Cardiac muscle cell (in vitro differentiated cells and primary cell): ENCODE measurements at regions not wholly inside any gene's neighbourhood (a gene's known extent, or its start where the extent isn't known, plus 50 kb on each side); places are given as distances from the start of the nearest gene placed in this dataset.
A peak's percentile ranks its signal among the peaks of the same experiment; 100 is the strongest.

Experiments used
- DNase-seq, 2 donors: peaks; one replicate each; pipeline versions ENCODE4 v3.0.0 to v3.0.0-alpha.2; 2010 to 2017; ENCODE audit warnings: low read depth in 1 of 2, low spot score in 1 of 2
- H3K27ac ChIP-seq: fragments of 200-600 bp; sonication (generic); 2 replicates; pipeline ENCODE4 v1.5.1; 2016
- H3K27me3 ChIP-seq: fragments of 200-600 bp; sonication (generic); 2 replicates; pipeline ENCODE4 v1.6.0; 2016; ENCODE audit warnings: control low read depth
- H3K36me3 ChIP-seq: fragments of 200-600 bp; sonication (generic); 2 replicates; pipeline ENCODE4 v1.5.1; 2016; ENCODE audit warnings: control low read depth
- H3K4me1 ChIP-seq: fragments of 200-600 bp; sonication (generic); 2 replicates; pipeline ENCODE4 v1.8.1; 2017; ENCODE audit warnings: low read depth, mild to moderate bottlenecking, mixed run types
- H3K4me3 ChIP-seq: fragments of 200-600 bp; sonication (generic); 2 replicates; pipeline ENCODE4 v1.5.1; 2016; ENCODE audit warnings: mild to moderate bottlenecking
- H3K9me3 ChIP-seq: fragments of 200-600 bp; sonication (generic); 2 replicates; pipeline ENCODE4 v1.5.1; 2017; ENCODE audit warnings: low read depth, mild to moderate bottlenecking, control low read depth
- TF ChIP-seq, protein P1 (sequence below): IDR thresholded peaks from 2 replicates; pipeline ENCODE4 v1.5.1; 2012; ENCODE audit warnings: low read depth, mild to moderate bottlenecking, low read length

- TF ChIP-seq, protein P1, sequence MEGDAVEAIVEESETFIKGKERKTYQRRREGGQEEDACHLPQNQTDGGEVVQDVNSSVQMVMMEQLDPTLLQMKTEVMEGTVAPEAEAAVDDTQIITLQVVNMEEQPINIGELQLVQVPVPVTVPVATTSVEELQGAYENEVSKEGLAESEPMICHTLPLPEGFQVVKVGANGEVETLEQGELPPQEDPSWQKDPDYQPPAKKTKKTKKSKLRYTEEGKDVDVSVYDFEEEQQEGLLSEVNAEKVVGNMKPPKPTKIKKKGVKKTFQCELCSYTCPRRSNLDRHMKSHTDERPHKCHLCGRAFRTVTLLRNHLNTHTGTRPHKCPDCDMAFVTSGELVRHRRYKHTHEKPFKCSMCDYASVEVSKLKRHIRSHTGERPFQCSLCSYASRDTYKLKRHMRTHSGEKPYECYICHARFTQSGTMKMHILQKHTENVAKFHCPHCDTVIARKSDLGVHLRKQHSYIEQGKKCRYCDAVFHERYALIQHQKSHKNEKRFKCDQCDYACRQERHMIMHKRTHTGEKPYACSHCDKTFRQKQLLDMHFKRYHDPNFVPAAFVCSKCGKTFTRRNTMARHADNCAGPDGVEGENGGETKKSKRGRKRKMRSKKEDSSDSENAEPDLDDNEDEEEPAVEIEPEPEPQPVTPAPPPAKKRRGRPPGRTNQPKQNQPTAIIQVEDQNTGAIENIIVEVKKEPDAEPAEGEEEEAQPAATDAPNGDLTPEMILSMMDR = no peak
- no peak for DNase-seq
- Histone ChIP-seq H3K9me3 (no peaks in the 10 kb centered on the region), H3K36me3 (no peaks in the 10 kb centered on the region), H3K27me3 (no peaks in the 10 kb centered on the region), H3K4me3 (no peak overlapping the region), H3K27ac (no peak overlapping the region), H3K4me1 (peaks cover 24% of the 10 kb centered on the region)
Measured at GRCh38 chr9:110109333-110110092, 98.4 kb downstream of the C9orf152 start.

DNA sequence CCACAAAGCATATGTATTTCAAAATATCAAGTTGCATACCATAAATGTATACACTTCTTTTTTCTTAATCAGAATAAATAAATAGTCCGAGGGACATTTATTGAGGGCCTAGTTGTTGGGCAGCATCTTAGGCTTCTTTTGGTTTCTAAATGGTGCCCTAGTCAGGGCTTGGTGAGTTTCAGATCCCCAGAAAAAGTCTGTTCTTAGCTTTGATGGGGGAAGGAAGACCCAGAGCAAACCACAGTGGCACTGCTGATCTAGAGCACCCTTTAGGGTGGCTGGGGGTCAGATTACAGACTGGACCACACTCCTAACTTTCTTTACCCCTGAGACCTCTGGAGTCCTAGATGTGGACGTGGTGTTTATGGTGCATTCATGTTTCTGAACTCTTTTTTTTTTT, 97.8 kb downstream of the C9orf152 start:
- Histone ChIP-seq H3K4me1 (peaks cover 20% of the 10 kb centered on the region), H3K27me3 (no peaks in the 10 kb centered on the region), H3K27ac (no peak overlapping the region), H3K9me3 (no peaks in the 10 kb centered on the region), H3K4me3 (no peak overlapping the region), H3K36me3 (no peaks in the 10 kb centered on the region)
- DNase-seq = no peak
- TF ChIP-seq, protein P1 = no peak

GRCh38 chr9:110111868-110112267, 96.1 kb downstream of the C9orf152 start:
- Histone ChIP-seq H3K9me3 (no peaks in the 10 kb centered on the region), H3K4me3 (no peak overlapping the region), H3K4me1 (peaks cover 13% of the 10 kb centered on the region), H3K36me3 (no peaks in the 10 kb centered on the region), H3K27ac (peak overlapping the region; percentile 12), H3K27me3 (no peaks in the 10 kb centered on the region)
- TF ChIP-seq, protein P1 = no peak
- no peak for DNase-seq

DNA sequence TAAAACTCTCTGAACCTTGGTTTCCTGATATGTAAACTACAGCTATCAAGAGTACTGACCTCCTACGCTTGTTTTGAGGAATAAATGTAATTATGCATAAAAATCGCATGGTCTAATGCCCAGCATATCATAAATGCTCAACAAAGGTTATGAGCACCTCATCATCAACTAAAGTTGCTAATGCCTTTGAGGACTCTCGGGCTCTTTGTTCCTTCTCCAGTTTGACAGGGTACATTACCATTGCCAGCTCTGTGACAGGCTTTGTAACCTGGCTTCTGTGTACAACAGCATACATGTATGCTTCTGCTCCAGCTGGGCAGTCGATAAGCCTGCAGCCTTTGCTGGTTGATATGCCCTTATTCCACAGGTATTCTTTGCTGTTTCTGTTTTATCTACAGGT, 95.2 kb downstream of the C9orf152 start:
- Histone ChIP-seq H3K4me3 (no peak overlapping the region), H3K27ac (no peak overlapping the region), H3K36me3 (no peaks in the 10 kb centered on the region), H3K4me1 (peaks cover 16% of the 10 kb centered on the region), H3K27me3 (no peaks in the 10 kb centered on the region), H3K9me3 (no peaks in the 10 kb centered on the region)
- TF ChIP-seq, protein P1 = no peak
- DNase-seq = no peak

- TF ChIP-seq, protein P1 = no peak
Measured at GRCh38 chr9:110114086-110114858, 93.7 kb downstream of the C9orf152 start.

More at GRCh38 chr9:110114086-110114858, 93.7 kb downstream of the C9orf152 start:
- peaks cover 19% of the 10 kb centered on the region for H3K4me1 ChIP-seq
- no peak overlapping the region for H3K27ac ChIP-seq
- no peaks in the 10 kb centered on the region for H3K36me3 ChIP-seq
- no peak overlapping the region for H3K4me3 ChIP-seq
- no peaks in the 10 kb centered on the region for H3K9me3 ChIP-seq
- no peaks in the 10 kb centered on the region for H3K27me3 ChIP-seq
- no peak for DNase-seq
